Liver (tissue), 8 donors: ENCODE measurements at regions not wholly inside any gene's neighbourhood (a gene's known extent, or its start where the extent isn't known, plus 50 kb on each side); places are given as distances from the start of the nearest gene placed in this dataset.

Experiments used
- DNase-seq: peaks from one replicate; pipeline ENCODE4 v3.0.0-alpha.2; 2017; ENCODE audit warnings: low spot score
- H3K27ac ChIP-seq, 2 donors: one replicate each; pipeline ENCODE4 v1.7.0; 2013; ENCODE audit warnings: inconsistent platforms in 2 of 2, low read length in 2 of 2, control low read depth in 1 of 2, low read depth in 1 of 2, mild to moderate bottlenecking in 1 of 2
- H3K27me3 ChIP-seq, 4 donors: one replicate each; pipeline versions ENCODE4 v1.6.1 to v1.7.0; 2013; ENCODE audit warnings: low read length in 3 of 4, inconsistent platforms in 1 of 4, mild to moderate bottlenecking in 1 of 4, moderate library complexity in 1 of 4; ENCODE audit not compliant: control insufficient read depth in 4 of 4, insufficient read depth in 4 of 4
- H3K36me3 ChIP-seq, 4 donors: one replicate each; pipeline versions ENCODE4 v1.6.1 to v1.7.0; 2013; ENCODE audit warnings: low read length in 3 of 4, mild to moderate bottlenecking in 3 of 4, low read depth in 1 of 4, moderate library complexity in 1 of 4; ENCODE audit not compliant: control insufficient read depth in 4 of 4, insufficient read depth in 3 of 4
- H3K4me1 ChIP-seq, 4 donors: one replicate each; pipeline versions ENCODE4 v1.6.1 to v1.7.0; 2013; ENCODE audit warnings: low read length in 3 of 4, mild to moderate bottlenecking in 3 of 4, moderate library complexity in 1 of 4; ENCODE audit not compliant: control insufficient read depth in 4 of 4, insufficient read depth in 4 of 4
- H3K4me3 ChIP-seq, 3 donors: one replicate each; pipeline versions ENCODE4 v1.6.1 to v1.7.0; 2013; ENCODE audit warnings: low read length in 3 of 3, control low read depth in 1 of 3, low read depth in 1 of 3, mild to moderate bottlenecking in 1 of 3
- H3K9ac ChIP-seq, 2 donors: one replicate each; pipeline ENCODE4 v1.7.0; 2013; ENCODE audit warnings: low read length in 2 of 2, mild to moderate bottlenecking in 2 of 2, moderate library complexity in 2 of 2, control low read depth in 1 of 2, low read depth in 1 of 2
- H3K9me3 ChIP-seq, 4 donors: one replicate each; pipeline versions ENCODE4 v1.6.1 to v1.7.0; 2013; ENCODE audit warnings: low read length in 3 of 4; ENCODE audit not compliant: control insufficient read depth in 4 of 4
- EGR1 ChIP-seq, 2 donors: IDR thresholded peaks; 2 replicates each; pipeline ENCODE4 v1.6.1; 2016 to 2018; ENCODE audit warnings: antibody characterized with exemption in 2 of 2, low read depth in 2 of 2
- FOXA1 ChIP-seq: IDR thresholded peaks from 2 replicates; pipeline ENCODE4 v1.6.1; 2016; ENCODE audit warnings: antibody characterized with exemption
- FOXA2 ChIP-seq: IDR thresholded peaks from 2 replicates; pipeline ENCODE4 v1.6.1; 2016; ENCODE audit warnings: antibody characterized with exemption
- HNF4G ChIP-seq: IDR thresholded peaks from 2 replicates; pipeline ENCODE4 v1.6.1; 2016; ENCODE audit warnings: antibody characterized with exemption
- RXRA ChIP-seq, 2 donors: IDR thresholded peaks; 2 replicates each; pipeline ENCODE4 v1.6.1; 2017 to 2018; ENCODE audit warnings: antibody characterized with exemption in 2 of 2, mild to moderate bottlenecking in 1 of 2
- SP1 ChIP-seq: IDR thresholded peaks from 2 replicates; pipeline ENCODE4 v1.6.1; 2018; ENCODE audit warnings: antibody characterized with exemption, mild to moderate bottlenecking
- TAF1 ChIP-seq: conservative IDR thresholded peaks from 2 replicates; pipeline ENCODE4 v1.6.1; 2016; ENCODE audit warnings: antibody characterized with exemption, mild to moderate bottlenecking
- WGBS: extraction: QIAGEN DNeasy Blood & Tissue Kit; methylation state at CpG from one replicate; pipeline ENCODE4 v1.1.7; 2013; 5-methylcytosine and 5-hydroxymethylcytosine counted together
- TF ChIP-seq, protein P1 (sequence below): IDR thresholded peaks from 2 replicates; pipeline ENCODE4 v1.6.1; 2016; ENCODE audit warnings: antibody characterized with exemption
- TF ChIP-seq, protein P2 (sequence below): IDR thresholded peaks from 2 replicates; pipeline ENCODE4 v1.6.1; 2016; ENCODE audit warnings: antibody characterized with exemption, mild to moderate bottlenecking
- TF ChIP-seq, protein P3 (sequence below): IDR thresholded peaks from 2 replicates; pipeline ENCODE4 v1.6.1; 2016; ENCODE audit warnings: antibody characterized with exemption
- TF ChIP-seq, protein P4 (sequence below): fragments of 150-350 bp; IDR thresholded peaks from 2 replicates; pipeline ENCODE4 v1.5.1; 2017; ENCODE audit warnings: improper control_type of control experiment, low read depth, low read length; ENCODE audit not compliant: missing input control
- donor health status: healthy.
- donor health status: healthy.
- donor health status: healthy.
- donor health status: healthy.
- donor health status: healthy.

DNA sequence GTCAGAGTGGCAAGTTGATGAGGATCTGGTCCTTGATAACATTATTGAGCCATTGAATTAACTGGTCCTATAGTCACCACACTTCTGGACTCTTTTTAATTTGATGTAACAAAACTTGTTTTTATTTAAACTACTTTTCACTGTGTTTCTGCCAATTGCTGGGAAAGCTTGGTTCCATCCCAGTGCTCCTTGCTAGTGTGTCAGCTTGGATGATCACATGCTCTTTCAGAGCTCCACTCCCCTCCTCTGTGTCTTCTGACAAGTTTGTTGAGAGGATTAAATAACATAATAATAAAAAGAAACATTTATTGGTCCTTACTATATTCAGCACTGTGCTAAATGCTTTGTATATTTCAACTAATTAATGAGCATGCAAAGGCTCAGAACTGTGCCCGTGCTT is 448.5 kb upstream of the B3GALT2 start (continued):
- TF ChIP-seq FOXA1 (no peak), FOXA2 (no peak), RXRA (IDR thresholded peaks at IDR 0.05) (no peak), EGR1 (IDR thresholded peaks at IDR 0.05; ENCODE audit: low read depth in 2 of 2) (no peak)
- TF ChIP-seq, protein P1, sequence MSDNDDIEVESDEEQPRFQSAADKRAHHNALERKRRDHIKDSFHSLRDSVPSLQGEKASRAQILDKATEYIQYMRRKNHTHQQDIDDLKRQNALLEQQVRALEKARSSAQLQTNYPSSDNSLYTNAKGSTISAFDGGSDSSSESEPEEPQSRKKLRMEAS: no peak

DNA sequence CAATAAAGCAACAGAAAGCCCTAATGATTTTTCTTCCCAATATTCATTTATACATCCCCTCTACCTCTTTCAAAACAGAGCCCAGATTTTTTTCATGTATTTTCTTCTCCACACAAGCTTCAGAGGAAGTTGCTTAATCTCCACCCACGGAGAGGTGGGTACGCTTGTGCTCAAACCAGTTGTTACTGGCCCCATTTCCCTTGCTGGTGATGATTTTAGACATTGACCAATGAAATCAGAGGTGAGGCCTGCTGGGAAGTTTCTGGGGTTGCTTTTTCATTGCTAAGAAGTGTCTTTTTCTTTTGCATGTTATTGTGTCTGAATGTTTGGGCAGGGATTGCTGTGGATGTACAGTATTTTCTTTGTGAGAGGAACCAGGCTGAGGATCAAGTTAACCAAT is 448.1 kb upstream of the B3GALT2 start:
- H3K27me3 ChIP-seq: no peaks in the 10 kb centered on the region
- no peak overlapping the region for H3K9ac ChIP-seq
- no peak overlapping the region for H3K27ac ChIP-seq
- no peak for DNase-seq
- H3K9me3 ChIP-seq: no peaks in the 10 kb centered on the region
- H3K36me3 ChIP-seq: no peaks in the 10 kb centered on the region
- WGBS: 72% methylated on average over 2 of the region's 2 CpGs
- TF ChIP-seq, protein P2, sequence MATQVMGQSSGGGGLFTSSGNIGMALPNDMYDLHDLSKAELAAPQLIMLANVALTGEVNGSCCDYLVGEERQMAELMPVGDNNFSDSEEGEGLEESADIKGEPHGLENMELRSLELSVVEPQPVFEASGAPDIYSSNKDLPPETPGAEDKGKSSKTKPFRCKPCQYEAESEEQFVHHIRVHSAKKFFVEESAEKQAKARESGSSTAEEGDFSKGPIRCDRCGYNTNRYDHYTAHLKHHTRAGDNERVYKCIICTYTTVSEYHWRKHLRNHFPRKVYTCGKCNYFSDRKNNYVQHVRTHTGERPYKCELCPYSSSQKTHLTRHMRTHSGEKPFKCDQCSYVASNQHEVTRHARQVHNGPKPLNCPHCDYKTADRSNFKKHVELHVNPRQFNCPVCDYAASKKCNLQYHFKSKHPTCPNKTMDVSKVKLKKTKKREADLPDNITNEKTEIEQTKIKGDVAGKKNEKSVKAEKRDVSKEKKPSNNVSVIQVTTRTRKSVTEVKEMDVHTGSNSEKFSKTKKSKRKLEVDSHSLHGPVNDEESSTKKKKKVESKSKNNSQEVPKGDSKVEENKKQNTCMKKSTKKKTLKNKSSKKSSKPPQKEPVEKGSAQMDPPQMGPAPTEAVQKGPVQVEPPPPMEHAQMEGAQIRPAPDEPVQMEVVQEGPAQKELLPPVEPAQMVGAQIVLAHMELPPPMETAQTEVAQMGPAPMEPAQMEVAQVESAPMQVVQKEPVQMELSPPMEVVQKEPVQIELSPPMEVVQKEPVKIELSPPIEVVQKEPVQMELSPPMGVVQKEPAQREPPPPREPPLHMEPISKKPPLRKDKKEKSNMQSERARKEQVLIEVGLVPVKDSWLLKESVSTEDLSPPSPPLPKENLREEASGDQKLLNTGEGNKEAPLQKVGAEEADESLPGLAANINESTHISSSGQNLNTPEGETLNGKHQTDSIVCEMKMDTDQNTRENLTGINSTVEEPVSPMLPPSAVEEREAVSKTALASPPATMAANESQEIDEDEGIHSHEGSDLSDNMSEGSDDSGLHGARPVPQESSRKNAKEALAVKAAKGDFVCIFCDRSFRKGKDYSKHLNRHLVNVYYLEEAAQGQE: no peak
- TF ChIP-seq TAF1 (no peak), RXRA (IDR thresholded peaks at IDR 0.05) (no peak)
- TF ChIP-seq, protein P3, sequence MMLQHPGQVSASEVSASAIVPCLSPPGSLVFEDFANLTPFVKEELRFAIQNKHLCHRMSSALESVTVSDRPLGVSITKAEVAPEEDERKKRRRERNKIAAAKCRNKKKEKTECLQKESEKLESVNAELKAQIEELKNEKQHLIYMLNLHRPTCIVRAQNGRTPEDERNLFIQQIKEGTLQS: no peak
- TF ChIP-seq, protein P4, sequence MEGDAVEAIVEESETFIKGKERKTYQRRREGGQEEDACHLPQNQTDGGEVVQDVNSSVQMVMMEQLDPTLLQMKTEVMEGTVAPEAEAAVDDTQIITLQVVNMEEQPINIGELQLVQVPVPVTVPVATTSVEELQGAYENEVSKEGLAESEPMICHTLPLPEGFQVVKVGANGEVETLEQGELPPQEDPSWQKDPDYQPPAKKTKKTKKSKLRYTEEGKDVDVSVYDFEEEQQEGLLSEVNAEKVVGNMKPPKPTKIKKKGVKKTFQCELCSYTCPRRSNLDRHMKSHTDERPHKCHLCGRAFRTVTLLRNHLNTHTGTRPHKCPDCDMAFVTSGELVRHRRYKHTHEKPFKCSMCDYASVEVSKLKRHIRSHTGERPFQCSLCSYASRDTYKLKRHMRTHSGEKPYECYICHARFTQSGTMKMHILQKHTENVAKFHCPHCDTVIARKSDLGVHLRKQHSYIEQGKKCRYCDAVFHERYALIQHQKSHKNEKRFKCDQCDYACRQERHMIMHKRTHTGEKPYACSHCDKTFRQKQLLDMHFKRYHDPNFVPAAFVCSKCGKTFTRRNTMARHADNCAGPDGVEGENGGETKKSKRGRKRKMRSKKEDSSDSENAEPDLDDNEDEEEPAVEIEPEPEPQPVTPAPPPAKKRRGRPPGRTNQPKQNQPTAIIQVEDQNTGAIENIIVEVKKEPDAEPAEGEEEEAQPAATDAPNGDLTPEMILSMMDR: no peak
- TF ChIP-seq, protein P1: no peak
- no peak overlapping the region for H3K4me3 ChIP-seq
- H3K4me1 ChIP-seq: peaks cover 0 to 5% (median 0%) of the 10 kb centered on the region in 4 donors

DNA sequence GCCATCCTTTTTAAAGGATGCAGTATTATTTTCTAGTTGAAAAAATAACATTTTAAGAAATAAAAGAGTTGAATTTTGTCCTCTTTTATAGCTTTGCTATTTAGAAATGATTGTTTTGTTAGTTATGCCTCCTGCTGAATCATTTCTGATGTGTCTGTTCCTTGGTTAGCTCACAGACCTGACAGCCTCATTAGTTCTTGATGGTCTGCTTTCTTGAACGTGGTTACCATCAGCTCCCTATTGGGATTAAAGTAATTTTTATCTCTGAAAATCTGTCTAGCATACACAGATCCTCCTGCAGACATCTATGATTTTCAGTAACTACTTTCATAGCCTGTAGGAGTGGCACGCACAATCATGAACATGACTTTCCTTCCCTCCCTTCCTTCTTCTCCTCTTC is 447.6 kb upstream of the B3GALT2 start:
- DNase-seq: no peak
- Histone ChIP-seq H3K27ac (no peak overlapping the region), H3K4me3 (no peak overlapping the region), H3K36me3 (no peaks in the 10 kb centered on the region), H3K27me3 (no peaks in the 10 kb centered on the region), H3K9ac (no peak overlapping the region), H3K4me1 (peaks cover 0 to 5% (median 0%) of the 10 kb centered on the region in 4 donors), H3K9me3 (no peaks in the 10 kb centered on the region)
- no peak for TF ChIP-seq SP1
- no peak for TF ChIP-seq HNF4G
- TF ChIP-seq, protein P2: no peak
- TF ChIP-seq FOXA2: no peak
- TF ChIP-seq FOXA1: no peak
- TF ChIP-seq, protein P1: no peak
- 44% methylated on average over 2 of the region's 2 CpGs for WGBS
